ENCODE measurements at regions not wholly inside any gene's neighbourhood (a gene's known extent, or its start where the extent isn't known, plus 50 kb on each side); places are given as distances from the start of the nearest gene placed in this dataset.

DNA sequence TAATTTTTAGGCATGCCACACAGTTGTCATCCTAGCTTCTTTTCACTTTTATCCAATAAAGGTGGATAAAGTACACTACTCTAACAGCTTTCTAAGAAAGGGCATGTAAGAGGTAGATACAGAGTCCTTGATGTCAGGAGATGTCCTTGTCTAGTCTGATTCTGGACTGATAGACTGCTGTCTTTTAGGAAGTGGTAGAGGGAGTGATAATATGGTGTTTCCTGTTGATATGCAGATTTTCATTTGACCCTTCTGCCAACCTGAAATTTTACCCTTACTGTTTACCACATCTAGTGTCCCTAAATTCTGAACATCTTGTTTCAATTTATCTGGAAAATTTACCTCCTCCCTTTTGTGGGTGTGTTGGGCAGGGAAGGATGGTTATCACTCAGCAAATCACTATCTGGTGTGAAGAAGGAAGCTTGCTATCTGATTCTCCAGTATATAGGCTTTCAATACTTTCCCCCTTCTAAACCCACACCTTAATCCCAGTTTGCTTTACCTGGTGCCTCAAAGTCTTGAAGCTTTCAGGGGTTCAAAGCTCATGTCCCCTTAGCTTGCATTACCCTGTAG lies 354.9 kb upstream of the SNX7 start:
- TF ChIP-seq POLR2AphosphoS5 (IDR thresholded peaks at IDR 0.05) (no peak), POLR2A (IDR thresholded peaks at IDR 0.05) (no peak)
- TF ChIP-seq, protein P1, sequence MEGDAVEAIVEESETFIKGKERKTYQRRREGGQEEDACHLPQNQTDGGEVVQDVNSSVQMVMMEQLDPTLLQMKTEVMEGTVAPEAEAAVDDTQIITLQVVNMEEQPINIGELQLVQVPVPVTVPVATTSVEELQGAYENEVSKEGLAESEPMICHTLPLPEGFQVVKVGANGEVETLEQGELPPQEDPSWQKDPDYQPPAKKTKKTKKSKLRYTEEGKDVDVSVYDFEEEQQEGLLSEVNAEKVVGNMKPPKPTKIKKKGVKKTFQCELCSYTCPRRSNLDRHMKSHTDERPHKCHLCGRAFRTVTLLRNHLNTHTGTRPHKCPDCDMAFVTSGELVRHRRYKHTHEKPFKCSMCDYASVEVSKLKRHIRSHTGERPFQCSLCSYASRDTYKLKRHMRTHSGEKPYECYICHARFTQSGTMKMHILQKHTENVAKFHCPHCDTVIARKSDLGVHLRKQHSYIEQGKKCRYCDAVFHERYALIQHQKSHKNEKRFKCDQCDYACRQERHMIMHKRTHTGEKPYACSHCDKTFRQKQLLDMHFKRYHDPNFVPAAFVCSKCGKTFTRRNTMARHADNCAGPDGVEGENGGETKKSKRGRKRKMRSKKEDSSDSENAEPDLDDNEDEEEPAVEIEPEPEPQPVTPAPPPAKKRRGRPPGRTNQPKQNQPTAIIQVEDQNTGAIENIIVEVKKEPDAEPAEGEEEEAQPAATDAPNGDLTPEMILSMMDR (IDR thresholded peaks at IDR 0.05), result no peak
